ENCODE measurements at regions not wholly inside any gene's neighbourhood (a gene's known extent, or its start where the extent isn't known, plus 50 kb on each side); places are given as distances from the start of the nearest gene placed in this dataset.

GRCh38 chr2:23153484-23153883, 231.5 kb upstream of the KLHL29 start:
- no peak overlapping the region for H3K4me3 ChIP-seq (ENCODE audit: low read depth, low read length)
- no peaks in the 10 kb centered on the region for H3K4me1 ChIP-seq (ENCODE audit: control insufficient read depth, insufficient read depth, low read length)
- CTCF ChIA-PET, result no interaction called here
- no peaks in the 10 kb centered on the region for H3K36me3 ChIP-seq (ENCODE audit: control insufficient read depth in 2 of 2, insufficient read depth in 1 of 2, low read length in 2 of 2)
- POLR2A ChIA-PET, result no interaction called here
- H3K27ac ChIP-seq (ENCODE audit: extremely low read depth, low read depth, low read length), result no peak overlapping the region
- no peaks in the 10 kb centered on the region for H3K9me3 ChIP-seq (ENCODE audit: control insufficient read depth, insufficient read depth, low read depth, low read length)
- no peak for TF ChIP-seq INSM2 (tag by site-specific recombination; IDR thresholded peaks at IDR 0.05)
- no peak for TF ChIP-seq ZNF354C (tag by site-specific recombination; IDR thresholded peaks at IDR 0.05; ENCODE audit: borderline replicate concordance, low read depth)
- no peak for TF ChIP-seq ZNF416 (tag by site-specific recombination; IDR thresholded peaks at IDR 0.05)
- no peak for TF ChIP-seq ZNF155 (tag by site-specific recombination; IDR thresholded peaks at IDR 0.05)
- TF ChIP-seq ZFHX2 (tag by site-specific recombination; conservative IDR thresholded peaks at IDR 0.05), result no peak
- no peak for TF ChIP-seq YY1 (tag by site-specific recombination; IDR thresholded peaks at IDR 0.05)
- TF ChIP-seq ZNF394 (tag by site-specific recombination; IDR thresholded peaks at IDR 0.05; ENCODE audit: borderline replicate concordance), result no peak
- TF ChIP-seq ZNF529 (tag by site-specific recombination; IDR thresholded peaks at IDR 0.05; ENCODE audit: insufficient replicate concordance), result no peak
- TF ChIP-seq BCL11A (tag by site-specific recombination; IDR thresholded peaks at IDR 0.05; ENCODE audit: low read depth), result no peak
- no peak for TF ChIP-seq ZNF311 (tag by site-specific recombination; IDR thresholded peaks at IDR 0.05; ENCODE audit: borderline replicate concordance)
- no peak for TF ChIP-seq ZNF624 (tag by site-specific recombination; IDR thresholded peaks at IDR 0.05)
- no peak for TF ChIP-seq REPIN1 (tag by site-specific recombination; IDR thresholded peaks at IDR 0.05; ENCODE audit: low read depth)
- TF ChIP-seq ZNF549 (tag by site-specific recombination; IDR thresholded peaks at IDR 0.05), result no peak
- TF ChIP-seq ZNF768 (tag by site-specific recombination; IDR thresholded peaks at IDR 0.05), result no peak
- TF ChIP-seq ZNF24 (tag by site-specific recombination; IDR thresholded peaks at IDR 0.05), result no peak
- TF ChIP-seq ZNF701 (tag by site-specific recombination; IDR thresholded peaks at IDR 0.05), result no peak
- no peak for TF ChIP-seq FEZF1 (tag by site-specific recombination; IDR thresholded peaks at IDR 0.05)
- no peak for TF ChIP-seq GLI2 (tag by site-specific recombination; IDR thresholded peaks at IDR 0.05; ENCODE audit: borderline replicate concordance, low read depth)

- TF ChIP-seq HOXA7 (CRISPR knock-in tag; IDR thresholded peaks at IDR 0.05; ENCODE audit: borderline replicate concordance) (no peak), ZNF23 (tag by site-specific recombination; IDR thresholded peaks at IDR 0.05; ENCODE audit: borderline replicate concordance) (no peak)
- no peak overlapping the region for H3K27ac ChIP-seq (ENCODE audit: extremely low read depth, low read depth, low read length)
- no peak overlapping the region for H3K4me3 ChIP-seq (ENCODE audit: low read depth, low read length)
- POLR2A ChIA-PET, result no interaction called here
- CTCF ChIA-PET, result no interaction called here
- H3K4me1 ChIP-seq (ENCODE audit: control insufficient read depth, insufficient read depth, low read length), result no peaks in the 10 kb centered on the region
- H3K36me3 ChIP-seq (ENCODE audit: control insufficient read depth in 2 of 2, insufficient read depth in 1 of 2, low read length in 2 of 2), result no peaks in the 10 kb centered on the region
- H3K9me3 ChIP-seq (ENCODE audit: control insufficient read depth, insufficient read depth, low read depth, low read length), result no peaks in the 10 kb centered on the region
These were observed 230.0 kb upstream of the KLHL29 start for GRCh38 chr2:23155022-23155421.

GRCh38 chr2:23157812-23158211, 227.2 kb upstream of the KLHL29 start:
- Histone ChIP-seq H3K27ac (ENCODE audit: extremely low read depth, low read depth, low read length) (no peak overlapping the region), H3K9me3 (ENCODE audit: control insufficient read depth, insufficient read depth, low read depth, low read length) (no peaks in the 10 kb centered on the region), H3K4me1 (ENCODE audit: control insufficient read depth, insufficient read depth, low read length) (no peaks in the 10 kb centered on the region), H3K36me3 (ENCODE audit: control insufficient read depth in 2 of 2, insufficient read depth in 1 of 2, low read length in 2 of 2) (no peaks in the 10 kb centered on the region), H3K4me3 (ENCODE audit: low read depth, low read length) (no peak overlapping the region)
- CTCF ChIA-PET, result no interaction called here
- no peak for TF ChIP-seq ZNF433 (tag by site-specific recombination; IDR thresholded peaks at IDR 0.05; ENCODE audit: low read depth)
- no peak for TF ChIP-seq ZIC2 (tag by site-specific recombination; IDR thresholded peaks at IDR 0.05)
- no peak for TF ChIP-seq ZNF26 (tag by site-specific recombination; IDR thresholded peaks at IDR 0.05)
- no peak for TF ChIP-seq ZNF596 (tag by site-specific recombination; IDR thresholded peaks at IDR 0.05)
- no peak for TF ChIP-seq HOXC10 (CRISPR knock-in tag; IDR thresholded peaks at IDR 0.05)
- TF ChIP-seq PBX3 (CRISPR knock-in tag; IDR thresholded peaks at IDR 0.05), result no peak
- POLR2A ChIA-PET, result no interaction called here

Measured in HEK293 (cell line).